Left lung (tissue), 4 donors: ENCODE measurements at regions not wholly inside any gene's neighbourhood (a gene's known extent, or its start where the extent isn't known, plus 50 kb on each side); places are given as distances from the start of the nearest gene placed in this dataset.

ENCODE experiments used
- ATAC-seq: fragments of 200-7000 bp; cut with Tn5 transposase; one replicate; pipeline ENCODE4 v1.9.1; 2020; ENCODE audit warnings: moderate library complexity
- DNase-seq, 4 donors: peaks; one replicate each; pipeline ENCODE4 v3.0.0-alpha.2; 2013 to 2020
- H3K27ac ChIP-seq, 2 donors: fragments of 200-600 bp; sonication (generic) in 1 of 2; one replicate each; pipeline versions ENCODE4 v1.5.0 to v1.8.0; 2020 to 2021
- H3K27me3 ChIP-seq, 2 donors: fragments of 200-600 bp; sonication (generic) in 1 of 2; one replicate each; pipeline versions ENCODE4 v1.5.0 to v1.8.0; 2020 to 2021
- H3K36me3 ChIP-seq, 2 donors: fragments of 200-600 bp; sonication (generic) in 1 of 2; one replicate each; pipeline versions ENCODE4 v1.5.0 to v1.8.0; 2020 to 2021
- H3K4me1 ChIP-seq, 2 donors: fragments of 200-600 bp; one replicate each; pipeline ENCODE4 v1.8.0; 2021
- H3K4me3 ChIP-seq, 2 donors: fragments of 200-600 bp; sonication (generic) in 1 of 2; one replicate each; pipeline versions ENCODE4 v1.5.0 to v1.8.0; 2020 to 2021; ENCODE audit warnings: mild to moderate bottlenecking in 1 of 2
- H3K9me3 ChIP-seq, 2 donors: fragments of 200-600 bp; sonication (generic) in 1 of 2; one replicate each; pipeline versions ENCODE4 v1.5.0 to v1.8.0; 2020 to 2021
- CTCF ChIP-seq, 2 donors: fragments of 200-600 bp; sonication (generic) in 1 of 2; IDR thresholded peaks; one replicate each; pipeline versions ENCODE4 v1.5.0 to v1.8.0; 2021; ENCODE audit warnings: antibody characterized with exemption in 2 of 2
- intact Hi-C, 2 donors: fragments of 100-400 bp; cut with DNase I; formaldehyde crosslinking; loops; one replicate each; pipeline versions ENCODE4 v1.11.2 to v1.14.2; 2022
- donor health status: DM: no; HTN: yes; CAD: no.
- donor health status: DM: no; HTN: no; CAD: no.

GRCh38 chr2:14951569-14952285, 319.2 kb downstream of the LRATD1 start:
- intact Hi-C loops = no loop called here
- no peak for TF ChIP-seq CTCF (IDR thresholded peaks at IDR 0.05)
- no peak for ATAC-seq
- Histone ChIP-seq H3K27ac (no peak overlapping the region), H3K4me3 (no peak overlapping the region), H3K36me3 (no peaks in the 10 kb centered on the region), H3K27me3 (no peaks in the 10 kb centered on the region), H3K9me3 (peaks cover 0 to 4% of the 10 kb centered on the region in 2 donors), H3K4me1 (no peaks in the 10 kb centered on the region)
- no peak for DNase-seq

- Histone ChIP-seq H3K27ac (no peak overlapping the region), H3K4me1 (no peaks in the 10 kb centered on the region), H3K36me3 (no peaks in the 10 kb centered on the region), H3K4me3 (no peak overlapping the region), H3K27me3 (no peaks in the 10 kb centered on the region), H3K9me3 (peaks cover 0 to 4% of the 10 kb centered on the region in 2 donors)
- no peak for ATAC-seq
- no peak for TF ChIP-seq CTCF (IDR thresholded peaks at IDR 0.05)
- intact Hi-C loops = no loop called here
- no peak for DNase-seq
Observed at GRCh38 chr2:14952400-14952963, 320.0 kb downstream of the LRATD1 start.

GRCh38 chr2:14960686-14961324, 328.3 kb downstream of the LRATD1 start:
- intact Hi-C loops = no loop called here
- ATAC-seq = no peak
- Histone ChIP-seq H3K4me3 (no peak overlapping the region), H3K27ac (no peak overlapping the region), H3K4me1 (no peaks in the 10 kb centered on the region), H3K27me3 (no peaks in the 10 kb centered on the region), H3K36me3 (no peaks in the 10 kb centered on the region), H3K9me3 (no peaks in the 10 kb centered on the region)
- DNase-seq = no peak
- no peak for TF ChIP-seq CTCF (IDR thresholded peaks at IDR 0.05)

GRCh38 chr2:14967729-14968128, 335.2 kb downstream of the LRATD1 start:
- H3K4me1 ChIP-seq = no peaks in the 10 kb centered on the region
- ATAC-seq (no peak), DNase-seq (no peak)
- no peaks in the 10 kb centered on the region for H3K9me3 ChIP-seq
- no peak for TF ChIP-seq CTCF (IDR thresholded peaks at IDR 0.05)
- H3K36me3 ChIP-seq = no peaks in the 10 kb centered on the region
- intact Hi-C loops = no loop called here
- no peak overlapping the region for H3K27ac ChIP-seq
- H3K4me3 ChIP-seq = no peak overlapping the region
- H3K27me3 ChIP-seq = no peaks in the 10 kb centered on the region

GRCh38 chr2:14975381-14975780, 342.9 kb downstream of the LRATD1 start:
- ATAC-seq (no peak), DNase-seq (no peak)
- no peaks in the 10 kb centered on the region for H3K36me3 ChIP-seq
- no peaks in the 10 kb centered on the region for H3K27me3 ChIP-seq
- H3K4me1 ChIP-seq = no peaks in the 10 kb centered on the region
- no peak for TF ChIP-seq CTCF (IDR thresholded peaks at IDR 0.05)
- H3K27ac ChIP-seq = no peak overlapping the region
- no peak overlapping the region for H3K4me3 ChIP-seq
- no peaks in the 10 kb centered on the region for H3K9me3 ChIP-seq
- intact Hi-C loops = no loop called here
